IMR-90 (cell line): ENCODE measurements at regions not wholly inside any gene's neighbourhood (a gene's known extent, or its start where the extent isn't known, plus 50 kb on each side); places are given as distances from the start of the nearest gene placed in this dataset.

Source experiments
- ATAC-seq: fragments of 200-7000 bp; cut with Tn5 transposase; 2 replicates; pipeline ENCODE4 v1.9.1; 2020; ENCODE audit warnings: low read depth, mild to moderate bottlenecking, moderate library complexity
- BruUV-seq: library from RNA; stranded (reverse); fragments of 400-500 nt; replicated peaks from 2 replicates; lab custom pipeline; 2021; lab: Mats Ljungman, UMichigan
- CTCF ChIA-PET: fragments of 300-600 bp; formaldehyde crosslinking; extraction: SDS; loops from one replicate; lab custom pipeline; 2021; ENCODE audit warnings: antibody characterized with exemption; lab: Yijun Ruan, JAX
- POLR2A ChIA-PET: fragments of 300-600 bp; sonication (Branson Sonifier 250); formaldehyde crosslinking; loops from one replicate; lab custom pipeline; 2022; ENCODE audit warnings: antibody characterized with exemption; ENCODE audit not compliant: unreplicated experiment; lab: Charles Lee
- DNase-seq: peaks from one replicate; pipeline ENCODE4 v3.0.0; 2013
- H2AFZ ChIP-seq: replicated peaks from 2 replicates; pipeline ENCODE3; 2013; ENCODE audit warnings: low read length, mild to moderate bottlenecking; ENCODE audit not compliant: poor library complexity
- H2AK5ac ChIP-seq: 2 replicates; pipeline ENCODE4 v1.6.1; 2013; ENCODE audit warnings: low read depth, low read length, inconsistent platforms
- H2AK9ac ChIP-seq: replicated peaks from 2 replicates; pipeline ENCODE3; 2013; ENCODE audit warnings: mild to moderate bottlenecking, low read depth, low read length, moderate library complexity; ENCODE audit not compliant: poor library complexity
- H2BK120ac ChIP-seq: 2 replicates; pipeline ENCODE4 v1.6.1; 2013; ENCODE audit warnings: low read depth, low read length, inconsistent platforms
- H2BK15ac ChIP-seq: 3 replicates; pipeline ENCODE4 v1.6.1; 2013; ENCODE audit warnings: low read depth, low read length, inconsistent platforms
- H2BK20ac ChIP-seq: 2 replicates; pipeline ENCODE4 v1.6.1; 2013; ENCODE audit warnings: low read depth, mild to moderate bottlenecking, inconsistent platforms, low read length, moderate library complexity
- H2BK5ac ChIP-seq: 2 replicates; pipeline ENCODE4 v1.6.1; 2013; ENCODE audit warnings: mild to moderate bottlenecking, low read depth, low read length, inconsistent platforms; ENCODE audit not compliant: poor library complexity, severe bottlenecking
- H3K14ac ChIP-seq: replicated peaks from 2 replicates; pipeline ENCODE4 v1.6.1; 2013; ENCODE audit warnings: low read depth, low read length, inconsistent platforms
- H3K18ac ChIP-seq: 2 replicates; pipeline ENCODE4 v1.6.1; 2013; ENCODE audit warnings: low read depth, low read length, control low read depth
- H3K23ac ChIP-seq: 2 replicates; pipeline ENCODE4 v1.6.1; 2013; ENCODE audit warnings: low read depth, low read length, inconsistent platforms
- H3K27ac ChIP-seq: 2 replicates; pipeline ENCODE4 v1.5.1; 2013; ENCODE audit warnings: mild to moderate bottlenecking, control low read depth, low read length; ENCODE audit not compliant: insufficient read depth
- H3K27me3 ChIP-seq: 2 replicates; pipeline ENCODE4 v1.6.1; 2013; ENCODE audit warnings: low read length; ENCODE audit not compliant: control insufficient read depth, insufficient read depth
- H3K36me3 ChIP-seq: 2 replicates; pipeline ENCODE4 v1.6.1; 2013; ENCODE audit warnings: low read length, mixed read lengths; ENCODE audit not compliant: control insufficient read depth, insufficient read depth
- H3K4ac ChIP-seq: 2 replicates; pipeline ENCODE4 v1.6.1; 2013; ENCODE audit warnings: low read depth, low read length, inconsistent platforms
- H3K4me1 ChIP-seq: 2 replicates; pipeline ENCODE4 v1.6.1; 2013; ENCODE audit warnings: low read length, mixed read lengths; ENCODE audit not compliant: control insufficient read depth, insufficient read depth
- H3K4me2 ChIP-seq: 2 replicates; pipeline ENCODE4 v1.6.1; 2013; ENCODE audit warnings: low read depth, mild to moderate bottlenecking, control low read depth, low read length, moderate library complexity
- H3K4me3 ChIP-seq: 2 replicates; pipeline ENCODE4 v1.5.1; 2013; ENCODE audit warnings: low read depth, mild to moderate bottlenecking, control low read depth, low read length, moderate library complexity; ENCODE audit not compliant: insufficient read depth
- H3K56ac ChIP-seq: 2 replicates; pipeline ENCODE4 v1.6.1; 2013; ENCODE audit warnings: low read length, inconsistent platforms; ENCODE audit not compliant: insufficient read depth; ENCODE audit errors: extremely low read depth
- H3K79me1 ChIP-seq, 2 experiments: 2 replicates each; pipeline ENCODE4 v1.6.1; 2013; ENCODE audit warnings: low read length in 2 of 2, inconsistent platforms in 1 of 2, low read depth in 1 of 2
- H3K9ac ChIP-seq: 2 replicates; pipeline ENCODE4 v1.6.1; 2013; ENCODE audit warnings: low read depth, low read length, control low read depth
- H3K9me1 ChIP-seq: 2 replicates; pipeline ENCODE4 v1.6.1; 2013; ENCODE audit warnings: low read length, inconsistent platforms; ENCODE audit not compliant: insufficient read depth
- H3K9me3 ChIP-seq: 2 replicates; pipeline ENCODE4 v1.6.1; 2013; ENCODE audit warnings: low read length; ENCODE audit not compliant: control insufficient read depth, insufficient read depth
- H4K20me1 ChIP-seq: 2 replicates; pipeline ENCODE4 v1.6.1; 2013; ENCODE audit warnings: low read length, inconsistent platforms; ENCODE audit not compliant: insufficient read depth
- H4K5ac ChIP-seq: 2 replicates; pipeline ENCODE4 v1.6.1; 2013; ENCODE audit warnings: mild to moderate bottlenecking, low read depth, low read length, control low read depth
- H4K8ac ChIP-seq, 2 experiments: 2 replicates each; pipeline ENCODE4 v1.6.1; 2013; ENCODE audit warnings: low read depth in 2 of 2, low read length in 2 of 2, control low read depth in 1 of 2, inconsistent platforms in 1 of 2
- H4K91ac ChIP-seq: 2 replicates; pipeline ENCODE4 v1.6.1; 2013; ENCODE audit warnings: low read depth, low read length, inconsistent platforms; ENCODE audit not compliant: insufficient read depth
- CEBPB ChIP-seq: IDR thresholded peaks from 2 replicates; pipeline ENCODE4 v1.6.1; 2012; ENCODE audit warnings: low read depth, low read length, improper control_type of control experiment
- CHD1 ChIP-seq: IDR thresholded peaks from 2 replicates; pipeline ENCODE4 v1.6.1; 2012; ENCODE audit warnings: low read depth, low read length, improper control_type of control experiment
- CTCF ChIP-seq: conservative IDR thresholded peaks from 2 replicates; pipeline ENCODE4 v1.5.1; 2012; ENCODE audit warnings: mild to moderate bottlenecking, low read depth, low read length, improper control_type of control experiment
- FOS ChIP-seq: fragments of 150-350 bp; IDR thresholded peaks from 2 replicates; pipeline ENCODE4 v1.6.1; 2016; ENCODE audit warnings: low read depth, low read length
- MAFK ChIP-seq: IDR thresholded peaks from 2 replicates; pipeline ENCODE4 v1.6.1; 2012; ENCODE audit warnings: low read depth, low read length, improper control_type of control experiment
- MXI1 ChIP-seq: IDR thresholded peaks from 2 replicates; pipeline ENCODE4 v1.6.1; 2012; ENCODE audit warnings: low read depth, mild to moderate bottlenecking, low read length, moderate library complexity, borderline replicate concordance
- RAD21 ChIP-seq: IDR thresholded peaks from 2 replicates; pipeline ENCODE4 v1.6.1; 2012; ENCODE audit warnings: low read length, improper control_type of control experiment
- WGBS, 2 experiments: methylation state at CpG; one replicate each; pipeline versions ENCODE4 v1.1.5 to v1.1.7; 2013; ENCODE audit warnings: missing lambda C conversion rate in 2 of 2; ENCODE audit not compliant: insufficient read length in 1 of 2; ENCODE audit errors: extremely low coverage in 2 of 2; 5-methylcytosine and 5-hydroxymethylcytosine counted together
- dilution Hi-C: fragments of 300-500 bp; cut with HindIII; formaldehyde crosslinking; loops from one replicate; pipeline ENCODE4 v1.14.3; 2018; ENCODE audit warnings: low sequenced_read_pairs; ENCODE audit not compliant: unreplicated experiment
- in situ Hi-C: fragments of 300-500 bp; cut with MboI; formaldehyde crosslinking; loops from 3 replicates; pipeline ENCODE4 v1.14.3; 2019; ENCODE audit warnings: low sequenced_read_pairs, inconsistent platforms, mixed read lengths
- intact Hi-C: fragments of 100-400 bp; cut with micrococcal nuclease; formaldehyde crosslinking; loops from 2 replicates; pipeline ENCODE4 v1.10.0; 2022

GRCh38 chr2:211270257-211270656 is 713.9 kb downstream of the CPS1 start:
- Histone ChIP-seq H3K27ac (no peak overlapping the region), H3K9me3 (peaks cover 2% of the 10 kb centered on the region), H2AK9ac (no peak overlapping the region), H3K4me2 (no peak overlapping the region), H3K9me1 (no peaks in the 10 kb centered on the region), H2AFZ (no peak overlapping the region), H2BK120ac (no peak overlapping the region), H2BK5ac (no peak overlapping the region), H4K8ac (no peak overlapping the region), H3K18ac (no peak overlapping the region), H3K14ac (no peak overlapping the region), H3K27me3 (no peaks in the 10 kb centered on the region), H3K36me3 (no peaks in the 10 kb centered on the region), H2BK15ac (no peak overlapping the region), H3K23ac (no peak overlapping the region), H4K20me1 (no peaks in the 10 kb centered on the region), H3K9ac (no peak overlapping the region), H4K5ac (no peak overlapping the region), H3K56ac (no peak overlapping the region), H3K4ac (no peak overlapping the region), H2BK20ac (no peak overlapping the region), H3K79me1 (no peaks in the 10 kb centered on the region), H3K4me1 (no peaks in the 10 kb centered on the region), H2AK5ac (no peak overlapping the region), H4K91ac (no peak overlapping the region), H3K4me3 (no peak overlapping the region)
- in situ Hi-C loops: no loop called here
- ChIA-PET CTCF (no interaction called here), POLR2A (no interaction called here)
- intact Hi-C loops: no loop called here
- TF ChIP-seq CTCF (no peak), MAFK (no peak), RAD21 (no peak), CHD1 (no peak), CEBPB (no peak), MXI1 (no peak), FOS (no peak)
- dilution Hi-C loops: no loop called here
- BruUV-seq: no TSS peak
- ATAC-seq (no peak), DNase-seq (no peak)
- no CpG with 5 or more reads among the region's 1 CpG for WGBS, 2 experiments
